ENCODE measurements at regions not wholly inside any gene's neighbourhood (a gene's known extent, or its start where the extent isn't known, plus 50 kb on each side); places are given as distances from the start of the nearest gene placed in this dataset.
A peak's percentile ranks its signal among the peaks of the same experiment; 100 is the strongest.
"Not testable (repeated sequence)": the region's sequence is repeated elsewhere in the genome, so short reads cannot be mapped to it uniquely, and the experiment has no call there.

- DNase-seq: no peak
Observed at GRCh38 chr9:124084087-124084486, 72.5 kb downstream of the LHX2 start.

- no peak for DNase-seq
Observed at GRCh38 chr9:124087226-124087625, 75.7 kb downstream of the LHX2 start.

GRCh38 chr9:124088476-124088837 lies 76.9 kb downstream of the LHX2 start:
- DNase-seq: no peak

- not testable (repeated sequence) for DNase-seq
Observed at GRCh38 chr9:124089631-124090488, 78.3 kb downstream of the LHX2 start.

- DNase-seq: peak; percentile 60
Observed at GRCh38 chr9:124098141-124098905, 86.8 kb downstream of the LHX2 start.

- no peak for DNase-seq
Observed at GRCh38 chr9:124099860-124100259, 88.3 kb downstream of the LHX2 start.

- no peak for DNase-seq
Observed at GRCh38 chr9:124101215-124101968, 89.8 kb downstream of the LHX2 start.

GRCh38 chr9:124101969-124102345 lies 90.4 kb downstream of the LHX2 start:
- no peak for DNase-seq

GRCh38 chr9:124102363-124102762 lies 90.8 kb downstream of the LHX2 start:
- DNase-seq: peak; percentile 5

GRCh38 chr9:124105266-124105665 lies 93.7 kb downstream of the LHX2 start:
- DNase-seq: no peak

- DNase-seq: no peak
Observed at GRCh38 chr9:124108216-124108615, 96.6 kb downstream of the LHX2 start.

GRCh38 chr9:124110307-124110915 lies 98.8 kb downstream of the LHX2 start:
- DNase-seq: no peak

- no peak for DNase-seq
Observed at GRCh38 chr9:124116683-124117363, 105.3 kb downstream of the LHX2 start.

GRCh38 chr9:124118894-124119293 lies 107.3 kb downstream of the LHX2 start:
- no peak for DNase-seq

GRCh38 chr9:124120272-124120671 lies 108.7 kb downstream of the LHX2 start:
- no peak for DNase-seq

GRCh38 chr9:124121725-124122124 lies 110.2 kb downstream of the LHX2 start:
- no peak for DNase-seq

GRCh38 chr9:124122321-124122720 lies 110.8 kb downstream of the LHX2 start:
- no peak for DNase-seq

GRCh38 chr9:124122813-124123462 lies 111.4 kb downstream of the LHX2 start:
- DNase-seq: no peak

GRCh38 chr9:124123621-124124020 lies 112.1 kb downstream of the LHX2 start:
- DNase-seq: peak; percentile 4

GRCh38 chr9:124124729-124125650 lies 113.4 kb downstream of the LHX2 start:
- DNase-seq: no peak

- no peak for DNase-seq
Observed at GRCh38 chr9:124125651-124125977, 114.0 kb downstream of the LHX2 start.

Data from GF-D8 (cell line).